HepG2 (cell line): ENCODE measurements at regions not wholly inside any gene's neighbourhood (a gene's known extent, or its start where the extent isn't known, plus 50 kb on each side); places are given as distances from the start of the nearest gene placed in this dataset.

Source experiments
- CBX5 ChIP-seq: sonication (generic); formaldehyde crosslinking; IDR thresholded peaks from 2 replicates; pipeline ENCODE4 v1.4.0; 2020; ENCODE audit warnings: missing genetic modification reagents, borderline replicate concordance
- CREM ChIP-seq, 2 experiments: sonication (generic) in 1 of 2; formaldehyde crosslinking in 1 of 2; IDR thresholded peaks; 2 replicates each; pipeline versions ENCODE4 v1.4.0 to v1.6.1; 2016 to 2020; ENCODE audit warnings: antibody characterized with exemption in 1 of 2, mild to moderate bottlenecking in 1 of 2, missing genetic modification reagents in 1 of 2
- CTCF ChIP-seq: sonication (generic); formaldehyde crosslinking; IDR thresholded peaks from 2 replicates; pipeline ENCODE4 v1.5.0; 2020; ENCODE audit warnings: mild to moderate bottlenecking, missing genetic modification reagents, moderate library complexity
- GATAD1 ChIP-seq: IDR thresholded peaks from 2 replicates; pipeline ENCODE4 v1.6.1; 2016; ENCODE audit warnings: missing genetic modification reagents, missing compliant biosample characterization
- HOXA7 ChIP-seq: sonication (generic); formaldehyde crosslinking; IDR thresholded peaks from 2 replicates; pipeline ENCODE4 v1.8.1; 2022; ENCODE audit warnings: mild to moderate bottlenecking, missing genetic modification reagents, moderate library complexity
- NFE2 ChIP-seq: sonication (generic); formaldehyde crosslinking; IDR thresholded peaks from 2 replicates; pipeline ENCODE4 v1.4.0; 2020; ENCODE audit warnings: missing genetic modification reagents
- RAD21 ChIP-seq: fragments of 450-650 bp; formaldehyde crosslinking; IDR thresholded peaks from 2 replicates; pipeline ENCODE4 v1.5.0; 2020; ENCODE audit warnings: mild to moderate bottlenecking
- SMAD3 ChIP-seq: sonication (generic); formaldehyde crosslinking; IDR thresholded peaks from 2 replicates; pipeline ENCODE4 v1.4.0; 2020; ENCODE audit warnings: missing genetic modification reagents
- YEATS2 ChIP-seq: sonication (generic); formaldehyde crosslinking; IDR thresholded peaks from 2 replicates; pipeline ENCODE4 v1.4.0; 2020; ENCODE audit warnings: missing genetic modification reagents, borderline replicate concordance
- ZNF639 ChIP-seq: conservative IDR thresholded peaks from 2 replicates; pipeline ENCODE4 v1.6.1; 2018; ENCODE audit warnings: missing genetic modification reagents

GRCh38 chr4:36439556-36439955 lies 158.1 kb downstream of the DTHD1 start:
- no peak for TF ChIP-seq NFE2 (CRISPR knock-in tag)
- TF ChIP-seq HOXA7 (CRISPR knock-in tag) = no peak
- TF ChIP-seq CBX5 (CRISPR knock-in tag) = no peak
- TF ChIP-seq CTCF (CRISPR knock-in tag) = no peak
- TF ChIP-seq ZNF639 (CRISPR knock-in tag) = no peak
- no peak for TF ChIP-seq YEATS2 (CRISPR knock-in tag)
- TF ChIP-seq CREM (IDR thresholded peaks at IDR 0.05) = no peak
- TF ChIP-seq CREM (CRISPR knock-in tag; IDR thresholded peaks at IDR 0.05) = no peak
- TF ChIP-seq RAD21 = no peak
- no peak for TF ChIP-seq GATAD1
- no peak for TF ChIP-seq SMAD3
